Psoas muscle (tissue), 7 donors: ENCODE measurements at regions not wholly inside any gene's neighbourhood (a gene's known extent, or its start where the extent isn't known, plus 50 kb on each side); places are given as distances from the start of the nearest gene placed in this dataset.

Experiments
- ATAC-seq, 4 donors: fragments of 200-7000 bp; cut with Tn5 transposase; one replicate each; pipeline ENCODE4 v1.9.1; 2020; ENCODE audit warnings: moderate library complexity in 3 of 4, mild to moderate bottlenecking in 2 of 4
- DNase-seq, 2 donors: peaks; one replicate each; pipeline ENCODE4 v3.0.0-alpha.2; 2020
- H3K27ac ChIP-seq: fragments of 200-600 bp; one replicate; pipeline ENCODE4 v1.8.0; 2022
- H3K27me3 ChIP-seq, 3 donors: fragments of 200-600 bp in 1 of 3; one replicate each; pipeline versions ENCODE4 v1.6.1 to v1.8.0; 2013 to 2022; ENCODE audit warnings: low read length in 2 of 3, mild to moderate bottlenecking in 2 of 3, moderate library complexity in 1 of 3; ENCODE audit not compliant: insufficient read depth in 3 of 3
- H3K36me3 ChIP-seq, 2 donors: fragments of 200-600 bp in 1 of 2; one replicate each; pipeline versions ENCODE4 v1.6.1 to v1.8.0; 2013 to 2022; ENCODE audit warnings: low read depth in 1 of 2, mild to moderate bottlenecking in 1 of 2, moderate library complexity in 1 of 2; ENCODE audit not compliant: insufficient read depth in 1 of 2
- H3K4me1 ChIP-seq: fragments of 200-600 bp; one replicate; pipeline ENCODE4 v1.8.0; 2022
- H3K4me3 ChIP-seq: fragments of 200-600 bp; one replicate; pipeline ENCODE4 v1.8.0; 2022; ENCODE audit warnings: mild to moderate bottlenecking
- H3K9me3 ChIP-seq: fragments of 200-600 bp; one replicate; pipeline ENCODE4 v1.8.0; 2022
- WGBS, 3 donors: extraction: QIAGEN DNeasy Blood & Tissue Kit; methylation state at CpG; one replicate each; pipeline versions ENCODE4 v1.1.6 to v1.1.7; 2013; 5-methylcytosine and 5-hydroxymethylcytosine counted together
- intact Hi-C, 2 donors: fragments of 100-400 bp; cut with DNase I; formaldehyde crosslinking; loops; one replicate each; pipeline versions ENCODE4 v1.11.0 to v1.14.2; 2022
- TF ChIP-seq, protein P1 (sequence below): fragments of 200-600 bp; IDR thresholded peaks from one replicate; pipeline ENCODE4 v1.8.0; 2022; ENCODE audit warnings: antibody characterized with exemption
- donor health status: healthy with polysubstance abuse.
- donor health status: DM: no; HTN: no; CAD: no; lungs with moderate emphysema.
- donor health status: Bipolar disorder and iron deficiency.
- donor health status: healthy.
- donor health status: DM: yes; HTN: yes; CAD: no.
- donor health status: DM: no; HTN: no; CAD: no.
- donor health status: DM: yes; HTN: yes; CAD: no.

DNA sequence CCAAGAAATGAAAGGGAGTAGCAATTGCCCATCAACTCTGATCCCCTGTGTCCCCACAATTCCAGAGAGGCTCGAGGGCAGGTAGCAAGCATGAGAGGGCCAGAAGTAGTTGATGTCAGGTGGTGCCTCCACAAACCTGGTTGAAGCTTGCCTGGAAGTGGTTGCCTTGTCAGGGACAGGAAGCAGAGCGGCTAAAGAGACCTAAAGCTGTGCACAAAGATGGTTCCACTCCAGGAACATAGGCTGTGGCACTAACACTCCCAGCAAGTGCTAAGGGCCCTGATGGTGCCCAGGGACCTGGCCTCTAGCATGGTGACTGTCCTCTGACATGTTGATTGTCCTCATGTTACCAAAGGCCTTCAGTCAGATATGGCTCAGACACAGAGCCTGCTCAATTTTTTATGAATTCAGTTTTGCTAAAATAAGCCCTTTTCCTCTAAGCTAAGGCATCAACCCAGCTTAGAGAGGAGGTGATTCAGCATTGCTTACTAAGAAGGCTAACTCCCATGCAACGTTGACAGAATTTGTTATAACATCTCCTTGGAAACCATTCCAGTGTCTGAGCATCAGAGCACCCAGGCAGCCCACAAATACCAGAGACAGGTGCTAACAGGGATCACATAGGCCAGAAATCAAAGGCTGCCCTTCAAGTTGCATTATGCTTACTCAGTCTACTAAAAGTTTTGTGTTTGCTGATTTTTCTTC, 196.3 kb upstream of the ARHGAP20 start:
- H3K27me3 ChIP-seq, result no peaks in the 10 kb centered on the region
- DNase-seq, result no peak
- peaks cover 33% of the 10 kb centered on the region for H3K4me1 ChIP-seq
- no peak overlapping the region for H3K4me3 ChIP-seq
- no peaks in the 10 kb centered on the region for H3K9me3 ChIP-seq
- H3K36me3 ChIP-seq, result no peaks in the 10 kb centered on the region
- 56 to 62% (median 58%) methylated on average over 3 of the region's 3 CpGs for WGBS, 3 donors
- peak in 3 of 4 donors; percentile 53 to 75 (median 69) for ATAC-seq
- peak overlapping the region; percentile 66 for H3K27ac ChIP-seq
- intact Hi-C loops, result no loop called here
- TF ChIP-seq, protein P1, sequence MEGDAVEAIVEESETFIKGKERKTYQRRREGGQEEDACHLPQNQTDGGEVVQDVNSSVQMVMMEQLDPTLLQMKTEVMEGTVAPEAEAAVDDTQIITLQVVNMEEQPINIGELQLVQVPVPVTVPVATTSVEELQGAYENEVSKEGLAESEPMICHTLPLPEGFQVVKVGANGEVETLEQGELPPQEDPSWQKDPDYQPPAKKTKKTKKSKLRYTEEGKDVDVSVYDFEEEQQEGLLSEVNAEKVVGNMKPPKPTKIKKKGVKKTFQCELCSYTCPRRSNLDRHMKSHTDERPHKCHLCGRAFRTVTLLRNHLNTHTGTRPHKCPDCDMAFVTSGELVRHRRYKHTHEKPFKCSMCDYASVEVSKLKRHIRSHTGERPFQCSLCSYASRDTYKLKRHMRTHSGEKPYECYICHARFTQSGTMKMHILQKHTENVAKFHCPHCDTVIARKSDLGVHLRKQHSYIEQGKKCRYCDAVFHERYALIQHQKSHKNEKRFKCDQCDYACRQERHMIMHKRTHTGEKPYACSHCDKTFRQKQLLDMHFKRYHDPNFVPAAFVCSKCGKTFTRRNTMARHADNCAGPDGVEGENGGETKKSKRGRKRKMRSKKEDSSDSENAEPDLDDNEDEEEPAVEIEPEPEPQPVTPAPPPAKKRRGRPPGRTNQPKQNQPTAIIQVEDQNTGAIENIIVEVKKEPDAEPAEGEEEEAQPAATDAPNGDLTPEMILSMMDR, result no peak

DNA sequence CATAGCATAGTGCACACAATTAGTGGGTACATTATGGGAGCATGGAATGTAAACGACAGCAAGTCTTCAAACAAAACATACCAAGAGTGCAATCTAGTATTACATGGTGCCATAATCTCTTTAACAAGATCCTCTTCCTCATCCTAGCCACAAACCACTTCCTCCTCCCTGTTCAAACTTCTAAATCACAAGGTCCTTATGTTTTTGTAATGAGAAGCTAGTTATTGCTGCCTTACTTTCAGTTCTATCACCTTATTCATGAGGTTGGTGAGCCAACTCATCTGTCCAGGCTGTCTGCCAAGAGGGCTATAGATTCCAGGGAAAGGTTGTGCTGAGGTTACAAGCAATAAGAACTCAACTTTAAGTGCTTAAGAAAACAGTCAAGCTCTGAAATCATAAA, 195.4 kb upstream of the ARHGAP20 start:
- H3K27me3 ChIP-seq, result no peaks in the 10 kb centered on the region
- DNase-seq (no peak), ATAC-seq (peak in 3 of 4 donors; percentile 41 to 73 (median 45))
- intact Hi-C loops, result no loop called here
- TF ChIP-seq, protein P1, result no peak
- peak overlapping the region; percentile 66 for H3K27ac ChIP-seq
- H3K4me1 ChIP-seq, result peaks cover 30% of the 10 kb centered on the region
- no peak overlapping the region for H3K4me3 ChIP-seq
- no peaks in the 10 kb centered on the region for H3K36me3 ChIP-seq
- WGBS, 3 donors, result 39 to 50% (median 44%) methylated on average over 1 of the region's 1 CpG
- no peaks in the 10 kb centered on the region for H3K9me3 ChIP-seq

DNA sequence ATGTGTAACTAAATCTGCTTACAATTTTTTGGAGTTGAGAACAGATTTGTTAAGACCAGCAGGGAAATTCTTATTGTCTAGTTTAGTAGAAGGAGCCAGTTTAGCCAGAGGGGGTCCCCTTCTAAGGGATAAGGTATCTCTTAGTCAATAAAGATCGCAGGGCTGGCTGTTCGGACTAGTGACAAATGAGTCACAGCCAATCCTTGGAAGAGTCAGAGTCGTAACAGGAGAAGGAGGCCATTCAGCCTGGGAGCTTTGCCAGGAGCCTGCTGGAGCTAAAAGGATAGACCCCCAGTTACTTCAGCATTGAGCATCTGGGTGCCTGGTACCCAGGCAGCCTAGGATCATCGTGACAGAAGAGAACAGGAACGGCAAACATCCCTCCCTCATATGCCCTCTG, 191.6 kb upstream of the ARHGAP20 start:
- intact Hi-C loops, result no loop called here
- ATAC-seq, result peak in 2 of 4 donors; percentile 39 to 83
- Histone ChIP-seq H3K4me3 (no peak overlapping the region), H3K36me3 (no peaks in the 10 kb centered on the region), H3K9me3 (no peaks in the 10 kb centered on the region), H3K4me1 (peaks cover 11% of the 10 kb centered on the region), H3K27ac (no peak overlapping the region), H3K27me3 (no peaks in the 10 kb centered on the region)
- peak in 1 of 2 donors; percentile 76 for DNase-seq
- TF ChIP-seq, protein P1, result no peak
- 45 to 71% (median 45%) methylated on average over 5 of the region's 5 CpGs for WGBS, 3 donors

DNA sequence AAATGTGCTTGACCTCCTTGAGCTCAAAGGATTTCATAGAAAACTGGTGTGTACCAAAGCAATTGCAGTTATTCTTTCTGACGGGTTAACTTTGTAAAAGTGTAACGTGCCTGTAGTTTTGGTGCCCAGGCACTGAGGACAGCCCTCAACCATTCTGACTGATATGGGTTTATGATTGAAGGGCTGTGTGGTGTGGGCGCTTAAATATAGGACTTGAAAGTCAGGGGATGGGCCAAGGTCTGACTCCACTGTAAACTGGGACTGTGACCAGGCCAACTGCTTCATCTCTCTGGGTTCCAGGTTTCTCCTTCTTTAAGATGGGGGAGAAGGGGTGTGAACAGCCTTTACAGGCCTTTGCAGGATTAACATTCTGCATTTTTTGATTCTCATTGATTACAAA, 191.1 kb upstream of the ARHGAP20 start:
- peak in 2 of 4 donors; percentile 31 to 66 for ATAC-seq

More for the DNA sequence above, 191.1 kb upstream of the ARHGAP20 start:
- Histone ChIP-seq H3K4me3 (no peak overlapping the region), H3K27ac (no peak overlapping the region), H3K27me3 (no peaks in the 10 kb centered on the region), H3K36me3 (no peaks in the 10 kb centered on the region), H3K9me3 (no peaks in the 10 kb centered on the region), H3K4me1 (peaks cover 8% of the 10 kb centered on the region)
- intact Hi-C loops, result no loop called here
- WGBS, 3 donors, result 61 to 79% (median 63%) methylated on average over 3 of the region's 3 CpGs
- TF ChIP-seq, protein P1, result no peak
- no peak for DNase-seq
